ENCODE measurements at regions not wholly inside any gene's neighbourhood (a gene's known extent, or its start where the extent isn't known, plus 50 kb on each side); places are given as distances from the start of the nearest gene placed in this dataset.
"Not testable (repeated sequence)": the region's sequence is repeated elsewhere in the genome, so short reads cannot be mapped to it uniquely, and the experiment has no call there.

GRCh38 chr3:94336046-94336753, 273.3 kb downstream of the NSUN3 start:
- peak; percentile 57 for DNase-seq (ENCODE audit: low spot score)

GRCh38 chr3:94345101-94345500, 282.2 kb downstream of the NSUN3 start:
- DNase-seq (ENCODE audit: low spot score): no peak

GRCh38 chr3:94349310-94349878, 286.5 kb downstream of the NSUN3 start:
- peak; percentile 7 for DNase-seq (ENCODE audit: low spot score)

- no peak for DNase-seq (ENCODE audit: low spot score)
These were observed 293.7 kb downstream of the NSUN3 start for GRCh38 chr3:94356581-94356980.

- DNase-seq (ENCODE audit: low spot score): no peak
These were observed 297.1 kb downstream of the NSUN3 start for GRCh38 chr3:94359996-94360395.

GRCh38 chr3:94360987-94361386, 298.1 kb downstream of the NSUN3 start:
- DNase-seq (ENCODE audit: low spot score): peak; percentile 50

GRCh38 chr3:94362393-94362792, 299.5 kb downstream of the NSUN3 start:
- no peak for DNase-seq (ENCODE audit: low spot score)

GRCh38 chr3:94365006-94365405, 302.1 kb downstream of the NSUN3 start:
- DNase-seq (ENCODE audit: low spot score): no peak

GRCh38 chr3:94372026-94372425, 309.2 kb downstream of the NSUN3 start:
- no peak for DNase-seq (ENCODE audit: low spot score)

- DNase-seq (ENCODE audit: low spot score): no peak
These were observed 310.6 kb downstream of the NSUN3 start for GRCh38 chr3:94373456-94373855.

- no peak for DNase-seq (ENCODE audit: low spot score)
These were observed 311.7 kb downstream of the NSUN3 start for GRCh38 chr3:94374439-94375161.

GRCh38 chr3:94377123-94377696, 314.3 kb downstream of the NSUN3 start:
- DNase-seq (ENCODE audit: low spot score): not testable (repeated sequence)

- not testable (repeated sequence) for DNase-seq (ENCODE audit: low spot score)
These were observed 315.0 kb downstream of the NSUN3 start for GRCh38 chr3:94377863-94378262.

GRCh38 chr3:94378322-94378721, 315.5 kb downstream of the NSUN3 start:
- no peak for DNase-seq (ENCODE audit: low spot score)

GRCh38 chr3:94379264-94379663, 316.4 kb downstream of the NSUN3 start:
- DNase-seq (ENCODE audit: low spot score): no peak

- no peak for DNase-seq (ENCODE audit: low spot score)
These were observed 332.0 kb downstream of the NSUN3 start for GRCh38 chr3:94394885-94395284.

- DNase-seq (ENCODE audit: low spot score): no peak
These were observed 333.0 kb downstream of the NSUN3 start for GRCh38 chr3:94395851-94396250.

- DNase-seq (ENCODE audit: low spot score): no peak
These were observed 335.2 kb downstream of the NSUN3 start for GRCh38 chr3:94398036-94398435.

- no peak for DNase-seq (ENCODE audit: low spot score)
These were observed 338.6 kb downstream of the NSUN3 start for GRCh38 chr3:94401466-94401865.

GRCh38 chr3:94402126-94402525, 339.3 kb downstream of the NSUN3 start:
- no peak for DNase-seq (ENCODE audit: low spot score)

GRCh38 chr3:94405258-94406035, 342.6 kb downstream of the NSUN3 start:
- DNase-seq (ENCODE audit: low spot score): no peak

GRCh38 chr3:94406595-94406994, 343.7 kb downstream of the NSUN3 start:
- DNase-seq (ENCODE audit: low spot score): no peak
